ENCODE measurements at regions not wholly inside any gene's neighbourhood (a gene's known extent, or its start where the extent isn't known, plus 50 kb on each side); places are given as distances from the start of the nearest gene placed in this dataset.
A peak's percentile ranks its signal among the peaks of the same experiment; 100 is the strongest.
"Not testable (repeated sequence)": the region's sequence is repeated elsewhere in the genome, so short reads cannot be mapped to it uniquely, and the experiment has no call there.

DNA sequence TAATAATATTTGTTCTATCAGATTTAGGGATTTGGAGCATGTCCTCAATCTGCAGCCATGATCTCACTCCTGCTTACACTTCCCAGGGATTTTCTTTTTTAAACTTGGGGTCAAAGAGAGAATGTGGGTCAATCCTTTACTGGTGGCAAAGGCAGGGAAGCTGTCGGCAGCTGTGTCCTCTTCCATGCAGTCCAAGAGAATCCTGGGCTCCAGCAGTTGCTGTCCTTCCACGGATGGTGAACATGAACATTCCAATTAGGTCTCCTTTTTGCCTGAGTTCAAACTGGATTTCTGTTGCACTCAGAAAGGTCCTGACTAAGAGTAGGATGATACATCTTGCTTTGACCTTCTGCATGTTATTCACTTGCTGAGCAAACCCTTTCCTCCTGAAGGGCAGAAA, 73.9 kb downstream of the ARL6IP4 start:
- no peak for TF ChIP-seq CTCF (IDR thresholded peaks at IDR 0.05; ENCODE audit: low read depth, low read length)
- DNase-seq (ENCODE audit: low read depth in 1 of 2, low spot score in 1 of 2), result no peak
- Histone ChIP-seq H3K4me3 (no peak overlapping the region), H3K4me1 (ENCODE audit: low read depth) (peaks cover 35% of the 10 kb centered on the region), H3K36me3 (no peaks in the 10 kb centered on the region), H3K27ac (no peak overlapping the region), H3K9me3 (ENCODE audit: low read depth) (no peaks in the 10 kb centered on the region), H3K27me3 (no peaks in the 10 kb centered on the region)

GRCh38 chr12:123051556-123051955, 71.1 kb downstream of the ARL6IP4 start:
- Histone ChIP-seq H3K9me3 (ENCODE audit: low read depth) (no peaks in the 10 kb centered on the region), H3K27me3 (no peaks in the 10 kb centered on the region), H3K27ac (peak overlapping the region; percentile 83), H3K4me3 (no peak overlapping the region), H3K4me1 (ENCODE audit: low read depth) (peaks cover 34% of the 10 kb centered on the region), H3K36me3 (no peaks in the 10 kb centered on the region)
- TF ChIP-seq CTCF (IDR thresholded peaks at IDR 0.05; ENCODE audit: low read depth, low read length), result no peak
- DNase-seq (ENCODE audit: low read depth in 1 of 2, low spot score in 1 of 2), result no peak

GRCh38 chr12:123050913-123051312, 70.4 kb downstream of the ARL6IP4 start:
- no peaks in the 10 kb centered on the region for H3K36me3 ChIP-seq
- H3K4me3 ChIP-seq, result no peak overlapping the region
- H3K4me1 ChIP-seq (ENCODE audit: low read depth), result peaks cover 28% of the 10 kb centered on the region
- DNase-seq (ENCODE audit: low read depth in 1 of 2, low spot score in 1 of 2), result no peak
- peak overlapping the region; percentile 83 for H3K27ac ChIP-seq
- TF ChIP-seq CTCF (IDR thresholded peaks at IDR 0.05; ENCODE audit: low read depth, low read length), result no peak
- H3K27me3 ChIP-seq, result no peaks in the 10 kb centered on the region
- no peaks in the 10 kb centered on the region for H3K9me3 ChIP-seq (ENCODE audit: low read depth)

- TF ChIP-seq CTCF (IDR thresholded peaks at IDR 0.05; ENCODE audit: low read depth, low read length), result no peak
- Histone ChIP-seq H3K27ac (peak overlapping the region; percentile 83), H3K36me3 (no peaks in the 10 kb centered on the region), H3K9me3 (ENCODE audit: low read depth) (no peaks in the 10 kb centered on the region), H3K4me1 (ENCODE audit: low read depth) (peaks cover 28% of the 10 kb centered on the region), H3K27me3 (no peaks in the 10 kb centered on the region), H3K4me3 (no peak overlapping the region)
- DNase-seq (ENCODE audit: low read depth in 1 of 2, low spot score in 1 of 2), result no peak
Measured at GRCh38 chr12:123050331-123050831, 69.9 kb downstream of the ARL6IP4 start.

- no peak for TF ChIP-seq CTCF (IDR thresholded peaks at IDR 0.05; ENCODE audit: low read depth, low read length)
- no peak for DNase-seq (ENCODE audit: low read depth in 1 of 2, low spot score in 1 of 2)
- no peaks in the 10 kb centered on the region for H3K36me3 ChIP-seq
- peak overlapping the region; percentile 83 for H3K27ac ChIP-seq
- H3K4me1 ChIP-seq (ENCODE audit: low read depth), result peaks cover 35% of the 10 kb centered on the region
- no peak overlapping the region for H3K4me3 ChIP-seq
- no peaks in the 10 kb centered on the region for H3K9me3 ChIP-seq (ENCODE audit: low read depth)
- H3K27me3 ChIP-seq, result no peaks in the 10 kb centered on the region
Measured at GRCh38 chr12:123049398-123050240, 69.1 kb downstream of the ARL6IP4 start.

DNA sequence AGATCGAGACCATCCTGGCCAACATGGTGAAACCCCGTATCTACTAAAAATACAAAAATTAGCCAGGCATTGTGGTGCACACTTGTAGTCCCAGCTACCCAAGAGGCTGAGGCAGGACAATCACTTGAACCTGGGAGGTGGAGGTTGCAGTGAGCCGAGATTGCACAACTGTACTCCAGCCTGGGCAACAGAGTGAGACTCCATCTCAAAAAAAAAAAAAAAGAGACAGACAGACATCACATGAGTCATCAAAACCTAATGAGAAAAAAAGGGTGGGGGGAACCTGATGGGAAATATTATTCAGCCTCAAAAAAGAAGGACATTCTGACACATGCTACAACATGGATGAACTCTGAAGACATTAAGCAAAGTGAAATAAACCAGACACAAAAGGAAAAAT, 67.4 kb downstream of the ARL6IP4 start:
- DNase-seq (ENCODE audit: low read depth in 1 of 2, low spot score in 1 of 2); H3K4me3 ChIP-seq; H3K9me3 ChIP-seq (ENCODE audit: low read depth); H3K36me3 ChIP-seq; H3K27ac ChIP-seq; H3K27me3 ChIP-seq: not testable (repeated sequence)
- peaks cover 43% of the 10 kb centered on the region for H3K4me1 ChIP-seq (ENCODE audit: low read depth)
